ENCODE measurements at regions not wholly inside any gene's neighbourhood (a gene's known extent, or its start where the extent isn't known, plus 50 kb on each side); places are given as distances from the start of the nearest gene placed in this dataset.
"Not testable (repeated sequence)": the region's sequence is repeated elsewhere in the genome, so short reads cannot be mapped to it uniquely, and the experiment has no call there.

- not testable (repeated sequence) for FAIRE-seq
These were observed 140.5 kb upstream of the ZNF322 start for GRCh38 chr6:26799903-26800633.

GRCh38 chr6:26803762-26804161 lies 144.2 kb upstream of the ZNF322 start:
- FAIRE-seq, result not testable (repeated sequence)

- FAIRE-seq, result not testable (repeated sequence)
These were observed 152.1 kb upstream of the ZNF322 start for GRCh38 chr6:26811486-26812116.

- FAIRE-seq, result not testable (repeated sequence)
These were observed 159.2 kb upstream of the ZNF322 start for GRCh38 chr6:26818640-26819225.

GRCh38 chr6:26827965-26828364 lies 168.4 kb upstream of the ZNF322 start:
- FAIRE-seq, result not testable (repeated sequence)

- FAIRE-seq, result not testable (repeated sequence)
These were observed 169.9 kb upstream of the ZNF322 start for GRCh38 chr6:26829480-26829879.

- FAIRE-seq, result not testable (repeated sequence)
These were observed 171.4 kb upstream of the ZNF322 start for GRCh38 chr6:26830992-26831391.

- not testable (repeated sequence) for FAIRE-seq
These were observed 176.2 kb upstream of the ZNF322 start for GRCh38 chr6:26835707-26836106.

- FAIRE-seq, result not testable (repeated sequence)
These were observed 177.1 kb upstream of the ZNF322 start for GRCh38 chr6:26836657-26837056.

GRCh38 chr6:26844823-26845222 lies 185.3 kb upstream of the ZNF322 start:
- not testable (repeated sequence) for FAIRE-seq

GRCh38 chr6:26857289-26857688 lies 197.7 kb upstream of the ZNF322 start:
- FAIRE-seq, result not testable (repeated sequence)

- FAIRE-seq, result not testable (repeated sequence)
These were observed 199.7 kb upstream of the ZNF322 start for GRCh38 chr6:26859067-26859770.

- FAIRE-seq, result not testable (repeated sequence)
These were observed 200.2 kb upstream of the ZNF322 start for GRCh38 chr6:26859771-26860163.

GRCh38 chr6:26861913-26862312 lies 202.4 kb upstream of the ZNF322 start:
- not testable (repeated sequence) for FAIRE-seq

GRCh38 chr6:26863641-26864040 lies 204.1 kb upstream of the ZNF322 start:
- not testable (repeated sequence) for FAIRE-seq

GRCh38 chr6:26898785-26899184 lies 239.2 kb upstream of the ZNF322 start:
- not testable (repeated sequence) for FAIRE-seq

GRCh38 chr6:26924206-26924605 lies 264.7 kb upstream of the ZNF322 start:
- not testable (repeated sequence) for FAIRE-seq

- FAIRE-seq, result not testable (repeated sequence)
These were observed 268.6 kb upstream of the ZNF322 start for GRCh38 chr6:26928190-26928589.

- not testable (repeated sequence) for FAIRE-seq
These were observed 277.7 kb upstream of the ZNF322 start for GRCh38 chr6:26937258-26937657.

- not testable (repeated sequence) for FAIRE-seq
These were observed 291.7 kb upstream of the ZNF322 start for GRCh38 chr6:26951211-26951610.

- FAIRE-seq, result not testable (repeated sequence)
These were observed 291.4 kb upstream of the PRSS16 start for GRCh38 chr6:26956078-26956600.

GRCh38 chr6:26956601-26957184 lies 290.8 kb upstream of the PRSS16 start:
- FAIRE-seq, result not testable (repeated sequence)
